Activated CD4-positive, alpha-beta T cell treated with anti-CD3 and anti-CD28 coated beads, Interleukin-2, amount 10 ng/mL, durations not matched to agents 7 days and 5 days (primary cell): ENCODE measurements at regions not wholly inside any gene's neighbourhood (a gene's known extent, or its start where the extent isn't known, plus 50 kb on each side); places are given as distances from the start of the nearest gene placed in this dataset.

Experiments used
- CTCF ChIA-PET: fragments of 350-600 bp; sonication (Branson Sonifier 250); formaldehyde crosslinking; loops from one replicate; lab custom pipeline; 2021; ENCODE audit warnings: antibody characterized with exemption; lab: Charles Lee
- POLR2A ChIA-PET: fragments of 350-600 bp; sonication (Branson Sonifier 250); formaldehyde crosslinking; loops from one replicate; lab custom pipeline; 2021; ENCODE audit warnings: antibody characterized with exemption; lab: Charles Lee
- DNase-seq: peaks from one replicate; pipeline ENCODE4 v3.0.0-alpha.2; 2020
- H3K27ac Mint-ChIP-seq: one replicate; pipeline ENCODE4 v1.8.0; 2021; ENCODE audit warnings: mild to moderate bottlenecking, moderate library complexity, mixed read lengths
- H3K27me3 Mint-ChIP-seq: one replicate; pipeline ENCODE4 v1.8.0; 2021; ENCODE audit warnings: mixed read lengths
- H3K36me3 Mint-ChIP-seq: one replicate; pipeline ENCODE4 v1.8.0; 2021; ENCODE audit warnings: low read depth, mixed read lengths
- H3K4me1 Mint-ChIP-seq: one replicate; pipeline ENCODE4 v1.8.0; 2021; ENCODE audit warnings: mixed read lengths
- H3K4me3 Mint-ChIP-seq: one replicate; pipeline ENCODE4 v1.8.0; 2021; ENCODE audit warnings: mild to moderate bottlenecking, moderate library complexity, mixed read lengths
- H3K9me3 Mint-ChIP-seq: one replicate; pipeline ENCODE4 v1.8.0; 2021; ENCODE audit warnings: mixed read lengths

- peaks cover 4% of the 10 kb centered on the region for H3K36me3 Mint-ChIP-seq
- H3K9me3 Mint-ChIP-seq: peaks cover 10% of the 10 kb centered on the region
- ChIA-PET POLR2A (no interaction called here), CTCF (interaction anchor here (1.1 to 1.5 kb wide), 3 partner anchors 9 to 17 kb away, joined by 3 to 6 read pairs (median 3); no protein-coding TSS in a partner anchor)
- H3K27ac Mint-ChIP-seq: no peak overlapping the region
- no peak for DNase-seq
- H3K4me3 Mint-ChIP-seq: no peak overlapping the region
- peaks cover 2% of the 10 kb centered on the region for H3K27me3 Mint-ChIP-seq
- H3K4me1 Mint-ChIP-seq: peaks cover 3% of the 10 kb centered on the region
Observed at GRCh38 chr5:133876266-133876665, 92.2 kb downstream of the C5orf15 start.

- no peak overlapping the region for H3K4me3 Mint-ChIP-seq
- H3K27me3 Mint-ChIP-seq: no peaks in the 10 kb centered on the region
- no peak for DNase-seq
- H3K36me3 Mint-ChIP-seq: peaks cover 4% of the 10 kb centered on the region
- peaks cover 5% of the 10 kb centered on the region for H3K4me1 Mint-ChIP-seq
- peaks cover 10% of the 10 kb centered on the region for H3K9me3 Mint-ChIP-seq
- ChIA-PET POLR2A (no interaction called here), CTCF (interaction anchor here (1.1 to 1.5 kb wide), 3 partner anchors 8 to 16 kb away, joined by 3 to 6 read pairs (median 3); no protein-coding TSS in a partner anchor)
- no peak overlapping the region for H3K27ac Mint-ChIP-seq
Observed at GRCh38 chr5:133875179-133875578, 93.2 kb downstream of the C5orf15 start.

GRCh38 chr5:133873449-133873848, 95.0 kb downstream of the C5orf15 start:
- ChIA-PET CTCF (no interaction called here), POLR2A (no interaction called here)
- H3K27me3 Mint-ChIP-seq: no peaks in the 10 kb centered on the region
- peaks cover 10% of the 10 kb centered on the region for H3K9me3 Mint-ChIP-seq
- peaks cover 17% of the 10 kb centered on the region for H3K4me1 Mint-ChIP-seq
- no peak overlapping the region for H3K27ac Mint-ChIP-seq
- no peak for DNase-seq
- H3K36me3 Mint-ChIP-seq: peaks cover 4% of the 10 kb centered on the region
- no peak overlapping the region for H3K4me3 Mint-ChIP-seq

GRCh38 chr5:133870661-133871060, 97.8 kb downstream of the C5orf15 start:
- no peaks in the 10 kb centered on the region for H3K27me3 Mint-ChIP-seq
- CTCF ChIA-PET: interaction anchor here (1.3 kb wide), 2 partner anchors 28 to 39 kb away, joined by 3 to 4 read pairs; no protein-coding TSS in a partner anchor

GRCh38 chr5:133869519-133870335, 98.7 kb downstream of the C5orf15 start:
- Mint-ChIP-seq H3K4me1 (peaks cover 18% of the 10 kb centered on the region), H3K9me3 (peaks cover 5% of the 10 kb centered on the region), H3K36me3 (peaks cover 4% of the 10 kb centered on the region), H3K4me3 (no peak overlapping the region), H3K27me3 (no peaks in the 10 kb centered on the region), H3K27ac (peak overlapping the region; percentile 6)
- POLR2A ChIA-PET: no interaction called here
- no peak for DNase-seq
- CTCF ChIA-PET: interaction anchor here (0.8 to 1.9 kb wide), 11 partner anchors 10 to 441 kb away, joined by 3 to 9 read pairs (median 4); no protein-coding TSS in a partner anchor

More at GRCh38 chr5:133870661-133871060, 97.8 kb downstream of the C5orf15 start:
- POLR2A ChIA-PET: no interaction called here
- Mint-ChIP-seq H3K27ac (no peak overlapping the region), H3K4me3 (no peak overlapping the region), H3K4me1 (peaks cover 18% of the 10 kb centered on the region), H3K36me3 (peaks cover 4% of the 10 kb centered on the region), H3K9me3 (peaks cover 10% of the 10 kb centered on the region)
- DNase-seq: no peak

- H3K9me3 Mint-ChIP-seq: peaks cover 3% of the 10 kb centered on the region
- peak; percentile 81 for DNase-seq
- H3K27ac Mint-ChIP-seq: peak overlapping the region; percentile 6
- no peak overlapping the region for H3K4me3 Mint-ChIP-seq
- no peaks in the 10 kb centered on the region for H3K27me3 Mint-ChIP-seq
- peaks cover 2% of the 10 kb centered on the region for H3K36me3 Mint-ChIP-seq
- CTCF ChIA-PET: interaction anchor here (0.6 to 2.0 kb wide), 12 partner anchors 9 to 341 kb away, joined by 3 to 9 read pairs (median 4); no protein-coding TSS in a partner anchor
- POLR2A ChIA-PET: no interaction called here
- H3K4me1 Mint-ChIP-seq: peaks cover 16% of the 10 kb centered on the region
Observed at GRCh38 chr5:133868946-133869518, 99.4 kb downstream of the C5orf15 start.

- Mint-ChIP-seq H3K36me3 (no peaks in the 10 kb centered on the region), H3K27me3 (no peaks in the 10 kb centered on the region), H3K9me3 (no peaks in the 10 kb centered on the region), H3K27ac (no peak overlapping the region), H3K4me1 (peaks cover 14% of the 10 kb centered on the region), H3K4me3 (no peak overlapping the region)
- CTCF ChIA-PET: interaction anchor here (1.1 to 2.0 kb wide), 6 partner anchors 8 to 71 kb away, joined by 3 to 9 read pairs (median 7); no protein-coding TSS in a partner anchor
- DNase-seq: no peak
- POLR2A ChIA-PET: no interaction called here
Observed at GRCh38 chr5:133867851-133868545, 100.4 kb downstream of the C5orf15 start.

- H3K36me3 Mint-ChIP-seq: no peaks in the 10 kb centered on the region
- CTCF ChIA-PET: interaction anchor here (0.7 to 2.0 kb wide), 4 partner anchors 9 to 410 kb away, joined by 3 to 8 read pairs (median 4); no protein-coding TSS in a partner anchor
- POLR2A ChIA-PET: no interaction called here
- H3K4me3 Mint-ChIP-seq: no peak overlapping the region
- H3K9me3 Mint-ChIP-seq: no peaks in the 10 kb centered on the region
- no peak overlapping the region for H3K27ac Mint-ChIP-seq
- no peak for DNase-seq
- no peaks in the 10 kb centered on the region for H3K27me3 Mint-ChIP-seq
- H3K4me1 Mint-ChIP-seq: peaks cover 14% of the 10 kb centered on the region
Observed at GRCh38 chr5:133867341-133867740, 101.1 kb downstream of the C5orf15 start.

- CTCF ChIA-PET: interaction anchor here (0.7 to 1.8 kb wide), 3 partner anchors 9 to 409 kb away, joined by 3 to 6 read pairs (median 3); no protein-coding TSS in a partner anchor
- POLR2A ChIA-PET: no interaction called here
- no peak for DNase-seq
Observed at GRCh38 chr5:133866903-133867245, 101.6 kb downstream of the C5orf15 start.

GRCh38 chr5:133866160-133866902, 102.1 kb downstream of the C5orf15 start:
- no peaks in the 10 kb centered on the region for H3K9me3 Mint-ChIP-seq
- no peak for DNase-seq
- H3K4me3 Mint-ChIP-seq: no peak overlapping the region
- no peaks in the 10 kb centered on the region for H3K27me3 Mint-ChIP-seq
- H3K4me1 Mint-ChIP-seq: peaks cover 14% of the 10 kb centered on the region
- no peak overlapping the region for H3K27ac Mint-ChIP-seq
- CTCF ChIA-PET: interaction anchor here (0.6 to 1.8 kb wide), 4 partner anchors 9 to 409 kb away, joined by 3 to 6 read pairs (median 4); no protein-coding TSS in a partner anchor
- POLR2A ChIA-PET: no interaction called here
- H3K36me3 Mint-ChIP-seq: no peaks in the 10 kb centered on the region

More at GRCh38 chr5:133866903-133867245, 101.6 kb downstream of the C5orf15 start:
- H3K4me3 Mint-ChIP-seq: no peak overlapping the region
- peaks cover 14% of the 10 kb centered on the region for H3K4me1 Mint-ChIP-seq
- no peaks in the 10 kb centered on the region for H3K36me3 Mint-ChIP-seq
- H3K27me3 Mint-ChIP-seq: no peaks in the 10 kb centered on the region
- H3K27ac Mint-ChIP-seq: peak overlapping the region; percentile 15
- no peaks in the 10 kb centered on the region for H3K9me3 Mint-ChIP-seq

GRCh38 chr5:133865113-133865512, 103.3 kb downstream of the C5orf15 start:
- Mint-ChIP-seq H3K27ac (no peak overlapping the region), H3K4me3 (no peak overlapping the region), H3K9me3 (no peaks in the 10 kb centered on the region), H3K27me3 (no peaks in the 10 kb centered on the region), H3K36me3 (no peaks in the 10 kb centered on the region), H3K4me1 (peaks cover 16% of the 10 kb centered on the region)
- DNase-seq: no peak
- ChIA-PET POLR2A (no interaction called here), CTCF (interaction anchor here (1.2 to 1.7 kb wide), 2 partner anchors 11 to 16 kb away, joined by 3 to 6 read pairs; no protein-coding TSS in a partner anchor)

GRCh38 chr5:133864711-133865110, 103.7 kb downstream of the C5orf15 start:
- CTCF ChIA-PET: interaction anchor here (1.2 to 1.7 kb wide), 2 partner anchors 11 to 16 kb away, joined by 3 to 6 read pairs; no protein-coding TSS in a partner anchor
- Mint-ChIP-seq H3K27ac (no peak overlapping the region), H3K9me3 (no peaks in the 10 kb centered on the region), H3K4me3 (no peak overlapping the region), H3K36me3 (no peaks in the 10 kb centered on the region), H3K4me1 (peaks cover 14% of the 10 kb centered on the region), H3K27me3 (no peaks in the 10 kb centered on the region)
- DNase-seq: no peak
- POLR2A ChIA-PET: no interaction called here
